ENCODE measurements at regions not wholly inside any gene's neighbourhood (a gene's known extent, or its start where the extent isn't known, plus 50 kb on each side); places are given as distances from the start of the nearest gene placed in this dataset.

DNA sequence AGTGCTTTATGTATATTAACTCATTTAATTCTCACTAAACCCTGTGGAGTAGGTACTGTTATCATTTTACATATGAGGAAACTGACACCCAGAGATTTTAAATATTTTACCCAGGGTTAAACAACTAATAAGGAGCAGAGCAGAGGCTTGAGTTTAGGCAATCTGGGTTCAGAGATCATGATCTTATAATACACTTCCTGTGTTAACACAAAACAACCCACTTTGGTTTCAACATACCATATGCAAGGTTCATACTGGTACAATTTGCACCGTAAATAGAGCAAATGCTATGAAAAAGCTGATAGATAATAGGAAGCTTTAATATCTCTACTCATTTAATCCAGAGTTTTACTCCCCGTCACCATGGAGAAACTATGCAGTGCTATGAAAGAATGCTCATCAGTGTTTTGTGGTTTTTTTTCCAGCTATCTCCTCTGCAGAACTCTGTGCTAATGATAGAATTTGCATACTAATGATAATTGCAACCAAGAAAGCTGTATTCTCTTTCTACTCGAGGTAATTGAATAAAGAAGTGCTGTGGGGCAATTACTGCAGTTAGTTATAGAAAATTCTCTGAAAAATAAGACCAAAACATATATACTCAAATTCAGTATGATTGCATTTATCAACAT, 138.8 kb upstream of the MAP9 start:
- H3K4me2 ChIP-seq (ENCODE audit: low read length), result no peak overlapping the region
- no peaks in the 10 kb centered on the region for H3K27me3 ChIP-seq (ENCODE audit: insufficient read depth, low read length)
- H3K4me1 ChIP-seq (ENCODE audit: insufficient read depth, low read length, severe bottlenecking), result no peaks in the 10 kb centered on the region
- no peaks in the 10 kb centered on the region for H3K9me3 ChIP-seq (ENCODE audit: low read length)
- TF ChIP-seq EZH2 (IDR thresholded peaks at IDR 0.05; ENCODE audit: borderline replicate concordance, low read length), result no peak
- TF ChIP-seq, protein P1, sequence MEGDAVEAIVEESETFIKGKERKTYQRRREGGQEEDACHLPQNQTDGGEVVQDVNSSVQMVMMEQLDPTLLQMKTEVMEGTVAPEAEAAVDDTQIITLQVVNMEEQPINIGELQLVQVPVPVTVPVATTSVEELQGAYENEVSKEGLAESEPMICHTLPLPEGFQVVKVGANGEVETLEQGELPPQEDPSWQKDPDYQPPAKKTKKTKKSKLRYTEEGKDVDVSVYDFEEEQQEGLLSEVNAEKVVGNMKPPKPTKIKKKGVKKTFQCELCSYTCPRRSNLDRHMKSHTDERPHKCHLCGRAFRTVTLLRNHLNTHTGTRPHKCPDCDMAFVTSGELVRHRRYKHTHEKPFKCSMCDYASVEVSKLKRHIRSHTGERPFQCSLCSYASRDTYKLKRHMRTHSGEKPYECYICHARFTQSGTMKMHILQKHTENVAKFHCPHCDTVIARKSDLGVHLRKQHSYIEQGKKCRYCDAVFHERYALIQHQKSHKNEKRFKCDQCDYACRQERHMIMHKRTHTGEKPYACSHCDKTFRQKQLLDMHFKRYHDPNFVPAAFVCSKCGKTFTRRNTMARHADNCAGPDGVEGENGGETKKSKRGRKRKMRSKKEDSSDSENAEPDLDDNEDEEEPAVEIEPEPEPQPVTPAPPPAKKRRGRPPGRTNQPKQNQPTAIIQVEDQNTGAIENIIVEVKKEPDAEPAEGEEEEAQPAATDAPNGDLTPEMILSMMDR (IDR thresholded peaks at IDR 0.05; ENCODE audit: low read length), result no peak
- no peak overlapping the region for H3K27ac ChIP-seq (ENCODE audit: low read depth, low read length, poor library complexity, severe bottlenecking)
- H3K4me3 ChIP-seq (ENCODE audit: low read depth, low read length, poor library complexity, severe bottlenecking), result no peak overlapping the region
- no peaks in the 10 kb centered on the region for H3F3A ChIP-seq (ENCODE audit: insufficient read depth, low read length)
- H2AFZ ChIP-seq (ENCODE audit: low read length), result no peak overlapping the region
- H3K9ac ChIP-seq (ENCODE audit: low read length), result no peak overlapping the region
- H3K79me2 ChIP-seq (ENCODE audit: insufficient read depth, low read length), result no peaks in the 10 kb centered on the region
- no peaks in the 10 kb centered on the region for H3K36me3 ChIP-seq (ENCODE audit: insufficient read depth, low read length)
- no peaks in the 10 kb centered on the region for H3K9me2 ChIP-seq (ENCODE audit: low read depth, low read length)
- no peaks in the 10 kb centered on the region for H4K20me1 ChIP-seq (ENCODE audit: insufficient read depth, low read length)

DNA sequence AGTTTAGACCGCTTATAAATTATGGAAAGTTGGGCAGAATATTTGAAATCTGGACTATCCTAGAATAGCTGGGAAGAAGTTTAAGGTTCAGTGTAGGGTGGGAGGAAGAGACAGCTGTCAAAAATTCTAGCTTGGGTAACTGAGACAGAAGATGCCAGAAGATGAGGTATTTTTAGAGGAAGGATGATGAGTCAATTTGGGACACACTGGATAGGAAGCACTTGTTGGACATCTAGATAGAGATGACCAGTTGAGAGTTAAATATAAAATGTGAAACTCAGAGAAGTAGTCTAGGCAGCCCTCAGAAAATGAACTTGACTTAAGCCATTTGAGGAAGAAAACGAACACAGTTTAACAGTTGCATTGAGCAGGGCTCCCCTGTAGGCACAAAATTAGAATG, 137.9 kb upstream of the MAP9 start:
- H3K4me3 ChIP-seq (ENCODE audit: low read depth, low read length, poor library complexity, severe bottlenecking), result no peak overlapping the region
- no peak overlapping the region for H3K9ac ChIP-seq (ENCODE audit: low read length)
- H3K27me3 ChIP-seq (ENCODE audit: insufficient read depth, low read length), result no peaks in the 10 kb centered on the region
- no peak overlapping the region for H3K4me2 ChIP-seq (ENCODE audit: low read length)
- no peaks in the 10 kb centered on the region for H3K79me2 ChIP-seq (ENCODE audit: insufficient read depth, low read length)
- TF ChIP-seq, protein P1 (IDR thresholded peaks at IDR 0.05; ENCODE audit: low read length), result no peak
- no peak for TF ChIP-seq EZH2 (IDR thresholded peaks at IDR 0.05; ENCODE audit: borderline replicate concordance, low read length)
- no peaks in the 10 kb centered on the region for H3K36me3 ChIP-seq (ENCODE audit: insufficient read depth, low read length)
- H3K9me2 ChIP-seq (ENCODE audit: low read depth, low read length), result no peaks in the 10 kb centered on the region
- H3F3A ChIP-seq (ENCODE audit: insufficient read depth, low read length), result no peaks in the 10 kb centered on the region
- no peak overlapping the region for H3K27ac ChIP-seq (ENCODE audit: low read depth, low read length, poor library complexity, severe bottlenecking)
- H3K4me1 ChIP-seq (ENCODE audit: insufficient read depth, low read length, severe bottlenecking), result no peaks in the 10 kb centered on the region
- no peaks in the 10 kb centered on the region for H3K9me3 ChIP-seq (ENCODE audit: low read length)
- no peaks in the 10 kb centered on the region for H4K20me1 ChIP-seq (ENCODE audit: insufficient read depth, low read length)
- no peak overlapping the region for H2AFZ ChIP-seq (ENCODE audit: low read length)

DNA sequence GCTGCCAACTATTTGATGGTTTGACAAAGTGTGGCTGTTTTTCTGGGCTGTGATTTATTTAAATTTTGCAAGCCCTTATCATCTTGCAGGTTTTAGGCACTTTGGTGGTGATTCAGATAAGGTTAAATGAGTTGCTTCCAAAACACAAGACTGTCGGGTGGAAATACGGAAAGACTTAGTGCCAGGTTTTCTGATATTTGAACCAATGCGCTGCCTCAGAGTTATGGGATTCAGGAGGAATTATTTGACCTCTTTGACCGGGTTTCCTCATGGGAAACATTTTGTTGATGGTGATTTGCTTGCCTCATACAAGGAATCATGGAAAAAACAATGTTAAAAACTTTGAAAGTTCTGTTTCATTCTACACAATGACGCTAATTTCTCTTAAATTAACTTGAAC, 136.1 kb upstream of the MAP9 start:
- Histone ChIP-seq H3K4me1 (ENCODE audit: insufficient read depth, low read length, severe bottlenecking) (no peaks in the 10 kb centered on the region), H3K79me2 (ENCODE audit: insufficient read depth, low read length) (no peaks in the 10 kb centered on the region), H3K9ac (ENCODE audit: low read length) (no peak overlapping the region), H2AFZ (ENCODE audit: low read length) (no peak overlapping the region), H3K4me3 (ENCODE audit: low read depth, low read length, poor library complexity, severe bottlenecking) (no peak overlapping the region), H3K36me3 (ENCODE audit: insufficient read depth, low read length) (no peaks in the 10 kb centered on the region), H3K27me3 (ENCODE audit: insufficient read depth, low read length) (no peaks in the 10 kb centered on the region), H4K20me1 (ENCODE audit: insufficient read depth, low read length) (no peaks in the 10 kb centered on the region), H3F3A (ENCODE audit: insufficient read depth, low read length) (no peaks in the 10 kb centered on the region), H3K9me3 (ENCODE audit: low read length) (no peaks in the 10 kb centered on the region), H3K9me2 (ENCODE audit: low read depth, low read length) (no peaks in the 10 kb centered on the region), H3K27ac (ENCODE audit: low read depth, low read length, poor library complexity, severe bottlenecking) (no peak overlapping the region), H3K4me2 (ENCODE audit: low read length) (no peak overlapping the region)
- no peak for TF ChIP-seq EZH2 (IDR thresholded peaks at IDR 0.05; ENCODE audit: borderline replicate concordance, low read length)
- TF ChIP-seq, protein P1 (IDR thresholded peaks at IDR 0.05; ENCODE audit: low read length), result no peak

Data from OCI-LY1 (cell line).